ENCODE measurements at regions not wholly inside any gene's neighbourhood (a gene's known extent, or its start where the extent isn't known, plus 50 kb on each side); places are given as distances from the start of the nearest gene placed in this dataset.

- no peak for TF ChIP-seq SPI1 (IDR thresholded peaks at IDR 0.05; ENCODE audit: low read depth, low read length)
- TF ChIP-seq TAF1 (IDR thresholded peaks at IDR 0.05; ENCODE audit: low read depth, low read length): no peak
- TF ChIP-seq POLR2A (IDR thresholded peaks at IDR 0.05; ENCODE audit: low read depth, low read length): no peak
- TF ChIP-seq POU2F2 (IDR thresholded peaks at IDR 0.05; ENCODE audit: low read depth, low read length): no peak
Observed at GRCh38 chr6:105489216-105489530, 86.3 kb upstream of the PREP start.

Measured in GM12891 (cell line).